GM20000 (cell line): ENCODE measurements at regions not wholly inside any gene's neighbourhood (a gene's known extent, or its start where the extent isn't known, plus 50 kb on each side); places are given as distances from the start of the nearest gene placed in this dataset.

Source experiments
- DNase-seq: peaks from one replicate; pipeline ENCODE4 v3.0.0; 2012; ENCODE audit warnings: low spot score
- TF ChIP-seq, protein P1 (sequence below): IDR thresholded peaks from 2 replicates; pipeline ENCODE4 v1.5.1; 2012; ENCODE audit warnings: mild to moderate bottlenecking, control low read depth; ENCODE audit errors: extremely low read depth, missing control alignments

DNA sequence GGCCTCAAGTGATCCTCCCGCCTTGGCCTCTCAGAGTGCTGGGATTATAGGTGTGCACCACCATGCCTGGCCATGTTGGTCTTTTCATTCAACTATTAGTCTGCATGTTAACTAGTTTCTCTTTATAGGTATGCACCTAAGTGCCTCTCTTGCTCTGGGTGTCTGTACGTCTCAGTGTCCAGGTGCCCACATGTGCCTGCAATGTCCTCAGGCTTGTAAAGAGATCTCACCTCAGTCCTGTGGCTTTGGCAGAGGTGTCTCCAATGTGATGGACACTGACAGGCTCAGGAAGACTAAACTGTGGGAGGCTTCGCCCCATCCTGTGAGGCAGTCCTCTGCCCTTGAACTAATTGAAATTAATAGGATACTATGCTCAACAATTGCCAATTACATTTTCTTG lies 526.3 kb downstream of the PTPRU start:
- DNase-seq, result no peak
- TF ChIP-seq, protein P1, sequence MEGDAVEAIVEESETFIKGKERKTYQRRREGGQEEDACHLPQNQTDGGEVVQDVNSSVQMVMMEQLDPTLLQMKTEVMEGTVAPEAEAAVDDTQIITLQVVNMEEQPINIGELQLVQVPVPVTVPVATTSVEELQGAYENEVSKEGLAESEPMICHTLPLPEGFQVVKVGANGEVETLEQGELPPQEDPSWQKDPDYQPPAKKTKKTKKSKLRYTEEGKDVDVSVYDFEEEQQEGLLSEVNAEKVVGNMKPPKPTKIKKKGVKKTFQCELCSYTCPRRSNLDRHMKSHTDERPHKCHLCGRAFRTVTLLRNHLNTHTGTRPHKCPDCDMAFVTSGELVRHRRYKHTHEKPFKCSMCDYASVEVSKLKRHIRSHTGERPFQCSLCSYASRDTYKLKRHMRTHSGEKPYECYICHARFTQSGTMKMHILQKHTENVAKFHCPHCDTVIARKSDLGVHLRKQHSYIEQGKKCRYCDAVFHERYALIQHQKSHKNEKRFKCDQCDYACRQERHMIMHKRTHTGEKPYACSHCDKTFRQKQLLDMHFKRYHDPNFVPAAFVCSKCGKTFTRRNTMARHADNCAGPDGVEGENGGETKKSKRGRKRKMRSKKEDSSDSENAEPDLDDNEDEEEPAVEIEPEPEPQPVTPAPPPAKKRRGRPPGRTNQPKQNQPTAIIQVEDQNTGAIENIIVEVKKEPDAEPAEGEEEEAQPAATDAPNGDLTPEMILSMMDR, result no peak

- DNase-seq, result no peak
- TF ChIP-seq, protein P1, result no peak
Measured at GRCh38 chr1:29761159-29761928, 525.0 kb downstream of the PTPRU start.

DNA sequence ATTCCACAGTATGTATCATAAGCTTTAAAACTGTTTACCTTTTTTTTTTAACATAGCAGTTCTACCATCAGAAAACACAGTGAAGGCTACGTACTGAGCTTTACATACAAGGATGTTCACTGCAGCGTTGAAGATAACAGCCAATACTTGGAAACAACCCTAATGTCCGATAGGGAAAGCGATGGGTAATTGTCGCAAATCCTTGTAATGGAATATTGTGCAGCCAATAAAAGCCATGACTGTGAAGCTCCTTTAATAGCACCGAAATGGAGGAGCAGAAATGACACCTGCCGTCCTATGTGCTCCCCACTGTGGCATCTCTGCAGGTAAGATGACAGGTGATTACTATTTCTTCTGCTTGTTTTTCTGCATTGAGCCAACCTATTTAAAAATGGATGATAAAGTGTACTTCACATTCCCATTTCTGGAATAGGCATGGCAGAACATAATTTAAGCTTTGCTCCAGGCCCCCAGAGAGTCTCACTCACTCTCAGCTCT lies 523.8 kb downstream of the PTPRU start:
- TF ChIP-seq, protein P1, result no peak
- DNase-seq, result no peak

GRCh38 chr1:29758781-29759499 lies 522.6 kb downstream of the PTPRU start:
- TF ChIP-seq, protein P1, result no peak
- no peak for DNase-seq

GRCh38 chr1:29757866-29758780 lies 521.8 kb downstream of the PTPRU start:
- DNase-seq, result no peak
- TF ChIP-seq, protein P1, result no peak

DNA sequence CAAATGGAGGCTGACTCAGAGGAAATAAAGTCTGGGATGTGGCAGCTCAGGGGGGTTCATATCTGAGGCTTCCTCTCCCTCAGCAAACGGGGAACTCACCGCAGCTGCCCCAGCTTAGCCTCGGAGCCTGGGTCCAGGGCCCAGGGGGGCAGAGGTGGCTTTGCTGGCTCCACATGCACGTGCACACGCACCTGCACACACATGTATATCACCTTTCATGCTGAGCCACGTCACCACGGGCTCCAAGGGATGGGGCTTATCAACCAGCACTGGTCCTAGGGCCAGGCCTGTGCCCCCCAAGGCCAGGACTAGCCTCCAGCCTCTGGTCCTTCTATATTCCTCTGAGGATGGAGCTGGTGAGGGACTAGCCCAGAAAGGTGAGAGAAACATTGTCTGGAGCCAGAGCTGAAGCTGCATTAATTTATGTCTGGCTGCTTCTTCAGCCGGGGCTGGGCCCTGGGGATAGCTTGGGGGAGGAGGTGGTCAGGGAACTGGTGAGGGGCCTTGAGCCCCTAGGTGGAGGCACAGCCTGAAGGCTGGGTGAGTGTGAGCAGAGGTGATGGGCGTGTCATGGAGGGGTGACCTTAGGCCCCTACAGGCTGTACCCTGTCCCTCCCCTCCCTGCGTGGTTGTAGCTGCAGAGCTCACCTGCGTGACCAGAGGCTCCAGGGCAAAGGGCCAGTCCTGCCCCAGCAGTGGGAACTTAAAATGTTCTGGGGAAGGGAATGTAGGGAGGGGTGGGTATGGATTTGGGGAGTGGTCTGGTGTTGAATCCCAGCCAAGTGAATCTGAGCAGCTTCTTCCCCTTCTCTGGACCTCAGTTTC lies 520.8 kb downstream of the PTPRU start:
- no peak for DNase-seq
- TF ChIP-seq, protein P1, result no peak
